ENCODE measurements at regions not wholly inside any gene's neighbourhood (a gene's known extent, or its start where the extent isn't known, plus 50 kb on each side); places are given as distances from the start of the nearest gene placed in this dataset.

GRCh38 chr11:115119146-115119545 lies 385.1 kb downstream of the CADM1 start:
- no peak overlapping the region for H3K4me3 ChIP-seq (ENCODE audit: low read length)
- TF ChIP-seq, protein P1, sequence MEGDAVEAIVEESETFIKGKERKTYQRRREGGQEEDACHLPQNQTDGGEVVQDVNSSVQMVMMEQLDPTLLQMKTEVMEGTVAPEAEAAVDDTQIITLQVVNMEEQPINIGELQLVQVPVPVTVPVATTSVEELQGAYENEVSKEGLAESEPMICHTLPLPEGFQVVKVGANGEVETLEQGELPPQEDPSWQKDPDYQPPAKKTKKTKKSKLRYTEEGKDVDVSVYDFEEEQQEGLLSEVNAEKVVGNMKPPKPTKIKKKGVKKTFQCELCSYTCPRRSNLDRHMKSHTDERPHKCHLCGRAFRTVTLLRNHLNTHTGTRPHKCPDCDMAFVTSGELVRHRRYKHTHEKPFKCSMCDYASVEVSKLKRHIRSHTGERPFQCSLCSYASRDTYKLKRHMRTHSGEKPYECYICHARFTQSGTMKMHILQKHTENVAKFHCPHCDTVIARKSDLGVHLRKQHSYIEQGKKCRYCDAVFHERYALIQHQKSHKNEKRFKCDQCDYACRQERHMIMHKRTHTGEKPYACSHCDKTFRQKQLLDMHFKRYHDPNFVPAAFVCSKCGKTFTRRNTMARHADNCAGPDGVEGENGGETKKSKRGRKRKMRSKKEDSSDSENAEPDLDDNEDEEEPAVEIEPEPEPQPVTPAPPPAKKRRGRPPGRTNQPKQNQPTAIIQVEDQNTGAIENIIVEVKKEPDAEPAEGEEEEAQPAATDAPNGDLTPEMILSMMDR (conservative IDR thresholded peaks at IDR 0.05; ENCODE audit: low read depth, low read length): no peak
- no peak for DNase-seq (ENCODE audit: low read depth)
